ENCODE measurements at regions not wholly inside any gene's neighbourhood (a gene's known extent, or its start where the extent isn't known, plus 50 kb on each side); places are given as distances from the start of the nearest gene placed in this dataset.

DNA sequence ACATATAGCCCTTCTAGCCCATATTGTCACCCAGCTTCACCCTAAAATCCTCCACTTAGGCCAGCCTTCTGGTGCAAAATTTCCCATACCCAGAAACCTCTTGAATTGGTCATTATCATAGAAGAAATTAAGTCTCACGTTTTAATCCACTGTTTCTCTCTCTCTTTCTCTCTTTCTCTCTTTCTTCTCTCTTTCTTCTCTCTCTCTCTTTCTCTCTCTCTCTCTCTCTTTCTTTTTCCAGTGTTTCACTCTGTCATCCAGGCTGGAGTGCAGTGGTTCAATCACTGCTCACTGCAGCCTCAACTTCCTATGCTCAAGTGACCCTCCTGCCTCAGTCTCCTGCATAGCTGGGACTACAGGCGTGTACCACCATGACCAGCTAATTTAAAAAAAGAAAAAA lies 363.4 kb downstream of the TMEM167A start:
- Histone ChIP-seq H3K36me3 (no peaks in the 10 kb centered on the region), H3K27ac (no peak overlapping the region), H3K4me3 (ENCODE audit: low read depth, low read length) (no peak overlapping the region), H3K9me3 (ENCODE audit: severe bottlenecking) (no peaks in the 10 kb centered on the region), H3K27me3 (ENCODE audit: insufficient read depth, low read depth, severe bottlenecking) (no peaks in the 10 kb centered on the region)
- TF ChIP-seq, protein P1, sequence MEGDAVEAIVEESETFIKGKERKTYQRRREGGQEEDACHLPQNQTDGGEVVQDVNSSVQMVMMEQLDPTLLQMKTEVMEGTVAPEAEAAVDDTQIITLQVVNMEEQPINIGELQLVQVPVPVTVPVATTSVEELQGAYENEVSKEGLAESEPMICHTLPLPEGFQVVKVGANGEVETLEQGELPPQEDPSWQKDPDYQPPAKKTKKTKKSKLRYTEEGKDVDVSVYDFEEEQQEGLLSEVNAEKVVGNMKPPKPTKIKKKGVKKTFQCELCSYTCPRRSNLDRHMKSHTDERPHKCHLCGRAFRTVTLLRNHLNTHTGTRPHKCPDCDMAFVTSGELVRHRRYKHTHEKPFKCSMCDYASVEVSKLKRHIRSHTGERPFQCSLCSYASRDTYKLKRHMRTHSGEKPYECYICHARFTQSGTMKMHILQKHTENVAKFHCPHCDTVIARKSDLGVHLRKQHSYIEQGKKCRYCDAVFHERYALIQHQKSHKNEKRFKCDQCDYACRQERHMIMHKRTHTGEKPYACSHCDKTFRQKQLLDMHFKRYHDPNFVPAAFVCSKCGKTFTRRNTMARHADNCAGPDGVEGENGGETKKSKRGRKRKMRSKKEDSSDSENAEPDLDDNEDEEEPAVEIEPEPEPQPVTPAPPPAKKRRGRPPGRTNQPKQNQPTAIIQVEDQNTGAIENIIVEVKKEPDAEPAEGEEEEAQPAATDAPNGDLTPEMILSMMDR (IDR thresholded peaks at IDR 0.05; ENCODE audit: low read depth, low read length): no peak
- no peak for DNase-seq

DNA sequence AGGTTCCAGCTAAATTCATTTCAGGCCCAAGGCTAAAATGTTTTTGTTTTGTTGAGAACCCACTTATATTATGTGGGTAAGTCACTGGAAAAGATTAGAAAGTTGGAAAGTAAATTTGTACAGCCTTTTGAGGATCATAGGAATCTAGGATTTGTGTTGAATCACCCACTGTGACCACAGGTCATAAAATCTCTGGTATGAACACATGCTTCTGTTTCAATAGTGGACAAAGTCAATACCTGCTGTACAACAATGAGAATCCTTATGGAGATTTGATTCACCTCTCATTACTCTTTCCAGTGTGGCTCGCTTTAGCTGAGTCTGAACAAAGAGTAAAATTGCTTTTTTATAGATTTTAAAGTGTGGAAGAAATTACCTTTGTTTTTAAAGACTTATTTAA lies 369.5 kb downstream of the TMEM167A start:
- H3K9me3 ChIP-seq (ENCODE audit: severe bottlenecking): no peaks in the 10 kb centered on the region
- TF ChIP-seq, protein P1 (IDR thresholded peaks at IDR 0.05; ENCODE audit: low read depth, low read length): no peak
- no peak for DNase-seq
- H3K4me3 ChIP-seq (ENCODE audit: low read depth, low read length): no peak overlapping the region
- no peaks in the 10 kb centered on the region for H3K36me3 ChIP-seq
- H3K27ac ChIP-seq: no peak overlapping the region
- no peaks in the 10 kb centered on the region for H3K27me3 ChIP-seq (ENCODE audit: insufficient read depth, low read depth, severe bottlenecking)

DNA sequence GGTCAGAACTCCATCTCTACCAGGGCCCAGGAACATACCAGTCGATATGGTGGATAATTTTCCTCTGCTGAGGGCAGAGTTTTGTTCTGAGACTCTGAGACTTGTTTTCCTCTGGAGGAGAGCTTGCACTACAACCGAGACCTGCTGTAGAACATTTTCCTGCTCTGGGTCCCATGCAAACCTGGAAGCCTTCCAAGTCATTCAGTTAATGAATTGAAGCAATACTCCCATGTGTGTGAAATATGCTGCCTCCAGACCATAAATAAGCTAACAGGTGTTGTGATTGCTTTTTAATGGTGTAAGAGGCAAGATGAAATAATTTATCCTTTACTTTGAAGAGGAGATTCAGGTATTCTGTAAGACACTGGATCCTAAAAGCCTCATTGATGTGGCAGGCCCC lies 372.8 kb downstream of the TMEM167A start:
- no peaks in the 10 kb centered on the region for H3K36me3 ChIP-seq
- no peak for DNase-seq

DNA sequence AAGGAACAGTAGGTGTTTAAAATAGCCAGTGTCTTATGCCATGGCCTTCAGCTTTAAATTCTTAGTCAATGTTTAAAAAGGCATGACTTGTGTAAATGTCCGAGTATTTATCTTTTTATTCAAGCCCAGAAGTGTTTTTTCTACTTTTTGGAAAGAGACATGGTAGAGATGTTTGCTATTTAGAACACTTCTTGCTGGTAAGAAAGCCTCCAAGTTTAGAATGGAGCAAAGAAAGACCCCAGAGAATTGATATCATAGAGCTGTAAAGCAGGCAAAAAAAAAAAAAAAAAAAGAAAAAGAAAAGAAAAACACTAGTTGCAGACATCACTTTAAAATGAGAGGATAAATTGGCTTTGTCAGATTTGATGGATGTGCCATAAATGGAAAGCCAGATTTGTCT lies 375.1 kb downstream of the TMEM167A start:
- H3K36me3 ChIP-seq: no peaks in the 10 kb centered on the region
- DNase-seq: no peak
- no peak overlapping the region for H3K27ac ChIP-seq
- H3K9me3 ChIP-seq (ENCODE audit: severe bottlenecking): no peaks in the 10 kb centered on the region
- H3K4me3 ChIP-seq (ENCODE audit: low read depth, low read length): no peak overlapping the region
- TF ChIP-seq, protein P1 (IDR thresholded peaks at IDR 0.05; ENCODE audit: low read depth, low read length): no peak
- no peaks in the 10 kb centered on the region for H3K27me3 ChIP-seq (ENCODE audit: insufficient read depth, low read depth, severe bottlenecking)

More for the DNA sequence above, 372.8 kb downstream of the TMEM167A start:
- TF ChIP-seq, protein P1 (IDR thresholded peaks at IDR 0.05; ENCODE audit: low read depth, low read length): no peak
- H3K27ac ChIP-seq: no peak overlapping the region
- no peaks in the 10 kb centered on the region for H3K9me3 ChIP-seq (ENCODE audit: severe bottlenecking)
- no peak overlapping the region for H3K4me3 ChIP-seq (ENCODE audit: low read depth, low read length)
- H3K27me3 ChIP-seq (ENCODE audit: insufficient read depth, low read depth, severe bottlenecking): no peaks in the 10 kb centered on the region

DNA sequence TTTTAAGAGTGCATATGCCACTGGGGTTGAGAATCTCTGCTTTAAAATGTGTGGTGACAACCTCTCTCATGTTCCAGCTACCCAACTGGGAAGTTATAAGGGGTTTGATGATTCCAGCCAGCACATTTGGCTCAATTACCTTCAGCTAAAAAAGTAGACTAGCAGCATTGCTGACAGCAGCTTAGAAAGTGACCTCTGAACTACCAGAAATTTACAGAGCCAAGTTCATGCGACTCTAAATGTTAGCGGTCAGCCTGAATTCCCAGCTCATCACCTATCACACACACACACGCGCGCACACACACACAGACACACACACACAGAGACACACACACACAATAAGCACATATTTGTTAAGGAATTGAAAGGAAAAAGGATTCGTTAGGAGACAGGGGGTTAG lies 377.5 kb downstream of the TMEM167A start:
- Histone ChIP-seq H3K36me3 (no peaks in the 10 kb centered on the region), H3K9me3 (ENCODE audit: severe bottlenecking) (no peaks in the 10 kb centered on the region), H3K27me3 (ENCODE audit: insufficient read depth, low read depth, severe bottlenecking) (no peaks in the 10 kb centered on the region), H3K4me3 (ENCODE audit: low read depth, low read length) (no peak overlapping the region), H3K27ac (no peak overlapping the region)
- DNase-seq: no peak
- TF ChIP-seq, protein P1 (IDR thresholded peaks at IDR 0.05; ENCODE audit: low read depth, low read length): no peak

DNA sequence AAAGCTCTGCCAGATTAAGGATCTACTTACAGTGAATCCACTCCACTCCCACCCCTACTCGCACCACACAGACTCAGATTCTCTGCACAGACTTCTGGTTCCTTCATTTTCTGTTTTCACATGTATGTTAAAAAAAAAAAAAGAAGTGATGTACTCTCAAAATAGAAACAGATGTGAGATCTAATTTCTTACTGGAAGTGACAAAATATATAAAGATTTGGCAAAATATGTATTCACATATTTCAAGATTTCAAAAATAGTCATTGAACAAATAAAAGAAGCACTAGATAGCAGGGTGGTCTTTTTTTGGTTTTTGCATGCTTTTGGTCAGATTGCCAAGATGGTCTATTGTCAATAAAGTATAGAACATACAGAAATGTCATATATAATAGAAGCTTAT lies 379.2 kb downstream of the TMEM167A start:
- no peaks in the 10 kb centered on the region for H3K27me3 ChIP-seq (ENCODE audit: insufficient read depth, low read depth, severe bottlenecking)
- H3K4me3 ChIP-seq (ENCODE audit: low read depth, low read length): no peak overlapping the region
- no peak for DNase-seq
- TF ChIP-seq, protein P1 (IDR thresholded peaks at IDR 0.05; ENCODE audit: low read depth, low read length): no peak
- no peaks in the 10 kb centered on the region for H3K36me3 ChIP-seq
- no peaks in the 10 kb centered on the region for H3K9me3 ChIP-seq (ENCODE audit: severe bottlenecking)
- no peak overlapping the region for H3K27ac ChIP-seq

All from WERI-Rb-1 (cell line).